SK-N-SH treated with all-trans-retinoic acid at 6 μM for 48 hours (cell line): ENCODE measurements at regions not wholly inside any gene's neighbourhood (a gene's known extent, or its start where the extent isn't known, plus 50 kb on each side); places are given as distances from the start of the nearest gene placed in this dataset.

Source experiments
- BACH2 ChIP-seq: fragments of 250-450 bp; sonication (Bioruptor Pico); IDR thresholded peaks from 2 replicates; pipeline ENCODE4 v1.9.0; 2021; ENCODE audit warnings: mild to moderate bottlenecking, borderline replicate concordance
- CREB5 ChIP-seq: fragments of 250-450 bp; sonication (Bioruptor Pico); IDR thresholded peaks from 2 replicates; pipeline ENCODE4 v1.5.1; 2020; ENCODE audit warnings: low read depth, mild to moderate bottlenecking, moderate library complexity
- CSDC2 ChIP-seq: fragments of 250-450 bp; sonication (Bioruptor Pico); IDR thresholded peaks from 2 replicates; pipeline ENCODE4 v1.5.0; 2020; ENCODE audit warnings: mild to moderate bottlenecking, moderate library complexity
- ESRRG ChIP-seq: fragments of 250-450 bp; sonication (Bioruptor Pico); IDR thresholded peaks from 2 replicates; pipeline ENCODE4 v1.6.1; 2021; ENCODE audit warnings: mild to moderate bottlenecking
- PATZ1 ChIP-seq: fragments of 250-450 bp; sonication (Bioruptor Pico); IDR thresholded peaks from 2 replicates; pipeline ENCODE4 v1.8.0; 2020; ENCODE audit warnings: mild to moderate bottlenecking, moderate library complexity, borderline replicate concordance
- POU6F1 ChIP-seq: fragments of 250-450 bp; sonication (Bioruptor Pico); IDR thresholded peaks from 2 replicates; pipeline ENCODE4 v1.8.0; 2021; ENCODE audit warnings: low read depth, mild to moderate bottlenecking, moderate library complexity, borderline replicate concordance
- RARB ChIP-seq: fragments of 250-450 bp; sonication (Bioruptor Pico); IDR thresholded peaks from 2 replicates; pipeline ENCODE4 v1.8.0; 2021; ENCODE audit warnings: mild to moderate bottlenecking, moderate library complexity
- SNAI2 ChIP-seq: fragments of 250-450 bp; sonication (Bioruptor Pico); IDR thresholded peaks from 2 replicates; pipeline ENCODE4 v1.5.0; 2020; ENCODE audit warnings: mild to moderate bottlenecking, moderate library complexity
- TCF4 ChIP-seq: fragments of 250-450 bp; sonication (Bioruptor Pico); IDR thresholded peaks from 2 replicates; pipeline ENCODE4 v1.8.0; 2021; ENCODE audit warnings: mild to moderate bottlenecking, moderate library complexity, borderline replicate concordance
- ZC3H10 ChIP-seq: fragments of 250-450 bp; sonication (Bioruptor Pico); IDR thresholded peaks from 2 replicates; pipeline ENCODE4 v1.5.1; 2021; ENCODE audit warnings: mild to moderate bottlenecking, moderate library complexity
- ZFP3 ChIP-seq: fragments of 250-450 bp; sonication (Bioruptor Pico); IDR thresholded peaks from 2 replicates; pipeline ENCODE4 v1.5.0; 2020; ENCODE audit warnings: mild to moderate bottlenecking, moderate library complexity
- ZFP30 ChIP-seq: fragments of 450-650 bp; formaldehyde crosslinking; IDR thresholded peaks from 2 replicates; pipeline ENCODE4 v1.5.0; 2022; ENCODE audit warnings: mild to moderate bottlenecking, moderate library complexity
- ZNF8 ChIP-seq: fragments of 450-650 bp; formaldehyde crosslinking; IDR thresholded peaks from 2 replicates; pipeline ENCODE4 v1.5.0; 2020; ENCODE audit warnings: mild to moderate bottlenecking, moderate library complexity

- no peak for TF ChIP-seq PATZ1 (CRISPR knock-in tag)
- no peak for TF ChIP-seq CREB5 (CRISPR knock-in tag)
- TF ChIP-seq ZFP3 (CRISPR knock-in tag): no peak
- no peak for TF ChIP-seq ZFP30 (CRISPR knock-in tag)
- TF ChIP-seq BACH2 (CRISPR knock-in tag): no peak
- no peak for TF ChIP-seq ESRRG
- TF ChIP-seq RARB (CRISPR knock-in tag): no peak
- no peak for TF ChIP-seq CSDC2 (CRISPR knock-in tag)
- no peak for TF ChIP-seq ZC3H10 (CRISPR knock-in tag)
- no peak for TF ChIP-seq POU6F1 (CRISPR knock-in tag)
- TF ChIP-seq SNAI2: no peak
- TF ChIP-seq ZNF8 (CRISPR knock-in tag): no peak
- no peak for TF ChIP-seq TCF4
Measured at GRCh38 chr4:54793856-54794422, 136.2 kb downstream of the KIT start.
